Peyer's patch (tissue), 4 donors: ENCODE measurements at regions not wholly inside any gene's neighbourhood (a gene's known extent, or its start where the extent isn't known, plus 50 kb on each side); places are given as distances from the start of the nearest gene placed in this dataset.

Experiments used
- POLR2A ChIP-seq, 2 donors: fragments of 450-650 bp; IDR thresholded peaks; one replicate each; pipeline ENCODE4 v1.5.1; 2017; ENCODE audit warnings: antibody characterized with exemption in 2 of 2, mild to moderate bottlenecking in 2 of 2, moderate library complexity in 2 of 2
- TF ChIP-seq, protein P1 (sequence below), 6 experiments: fragments of 450-650 bp in 4 of 6; fragments of 200-600 bp in 2 of 6; sonication (generic) in 1 of 6; IDR thresholded peaks; one replicate each; pipeline ENCODE4 v1.5.1; 2017 to 2019; ENCODE audit warnings: antibody characterized with exemption in 6 of 6, mild to moderate bottlenecking in 3 of 6, moderate library complexity in 1 of 6

DNA sequence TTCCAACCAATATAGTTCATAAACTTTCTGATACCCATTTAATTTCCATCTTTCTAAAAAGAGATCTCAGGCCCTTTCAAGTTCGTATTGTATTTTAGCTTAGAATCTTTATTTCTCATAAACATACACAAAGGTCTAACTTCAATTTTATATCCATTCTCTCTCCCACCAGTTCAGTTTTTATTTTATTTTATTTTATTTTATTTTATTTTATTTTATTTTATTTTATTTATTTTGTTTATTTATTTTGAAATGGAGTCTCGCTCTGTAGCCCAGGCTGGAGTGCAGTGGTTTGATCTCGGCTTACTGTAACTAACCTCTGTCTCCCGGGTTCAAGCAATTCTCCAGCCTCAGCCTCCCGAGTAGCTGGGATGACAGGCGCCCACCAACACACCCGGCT, 552.8 kb downstream of the SLITRK5 start:
- TF ChIP-seq, protein P1, sequence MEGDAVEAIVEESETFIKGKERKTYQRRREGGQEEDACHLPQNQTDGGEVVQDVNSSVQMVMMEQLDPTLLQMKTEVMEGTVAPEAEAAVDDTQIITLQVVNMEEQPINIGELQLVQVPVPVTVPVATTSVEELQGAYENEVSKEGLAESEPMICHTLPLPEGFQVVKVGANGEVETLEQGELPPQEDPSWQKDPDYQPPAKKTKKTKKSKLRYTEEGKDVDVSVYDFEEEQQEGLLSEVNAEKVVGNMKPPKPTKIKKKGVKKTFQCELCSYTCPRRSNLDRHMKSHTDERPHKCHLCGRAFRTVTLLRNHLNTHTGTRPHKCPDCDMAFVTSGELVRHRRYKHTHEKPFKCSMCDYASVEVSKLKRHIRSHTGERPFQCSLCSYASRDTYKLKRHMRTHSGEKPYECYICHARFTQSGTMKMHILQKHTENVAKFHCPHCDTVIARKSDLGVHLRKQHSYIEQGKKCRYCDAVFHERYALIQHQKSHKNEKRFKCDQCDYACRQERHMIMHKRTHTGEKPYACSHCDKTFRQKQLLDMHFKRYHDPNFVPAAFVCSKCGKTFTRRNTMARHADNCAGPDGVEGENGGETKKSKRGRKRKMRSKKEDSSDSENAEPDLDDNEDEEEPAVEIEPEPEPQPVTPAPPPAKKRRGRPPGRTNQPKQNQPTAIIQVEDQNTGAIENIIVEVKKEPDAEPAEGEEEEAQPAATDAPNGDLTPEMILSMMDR (IDR thresholded peaks at IDR 0.05) = no peak
- no peak for TF ChIP-seq POLR2A (IDR thresholded peaks at IDR 0.05)
